HL-60 (cell line): ENCODE measurements at regions not wholly inside any gene's neighbourhood (a gene's known extent, or its start where the extent isn't known, plus 50 kb on each side); places are given as distances from the start of the nearest gene placed in this dataset.

ENCODE experiments used
- DNase-seq, 2 experiments: peaks; one replicate each; pipeline ENCODE4 v3.0.0-alpha.2; 2010 to 2020; ENCODE audit warnings: low read depth in 1 of 2, low spot score in 1 of 2
- H3K27ac ChIP-seq: fragments of 250-450 bp; sonication (Bioruptor Pico); replicated peaks from 2 replicates; pipeline ENCODE4 v1.5.1; 2020; ENCODE audit warnings: mild to moderate bottlenecking, moderate library complexity
- H3K27me3 ChIP-seq: fragments of 250-450 bp; sonication (Bioruptor Pico); 2 replicates; pipeline ENCODE4 v1.5.1; 2021; ENCODE audit warnings: mild to moderate bottlenecking, moderate library complexity; ENCODE audit not compliant: insufficient read depth, poor library complexity, severe bottlenecking
- H3K4me3 ChIP-seq: replicated peaks from 2 replicates; pipeline ENCODE4 v1.5.1; 2011; ENCODE audit warnings: mild to moderate bottlenecking, control low read depth, low read length; ENCODE audit not compliant: insufficient read depth
- CTCF ChIP-seq: IDR thresholded peaks from one replicate; pipeline ENCODE4 v1.5.1; 2011; ENCODE audit warnings: low read length, control low read depth, inconsistent platforms; ENCODE audit not compliant: insufficient read depth
- GABPA ChIP-seq: IDR thresholded peaks from 2 replicates; pipeline ENCODE4 v1.6.1; 2012; ENCODE audit warnings: low read depth
- POLR2AphosphoS5 ChIP-seq: IDR thresholded peaks from 2 replicates; pipeline ENCODE4 v1.6.1; 2012; ENCODE audit warnings: low read depth
- REST ChIP-seq: IDR thresholded peaks from 2 replicates; pipeline ENCODE4 v1.6.1; 2012; ENCODE audit warnings: low read depth; ENCODE audit not compliant: insufficient replicate concordance
- SPI1 ChIP-seq: IDR thresholded peaks from 2 replicates; pipeline ENCODE4 v1.6.1; 2012; ENCODE audit warnings: low read depth, mild to moderate bottlenecking, borderline replicate concordance

- Histone ChIP-seq H3K27me3 (no peaks in the 10 kb centered on the region), H3K27ac (no peak overlapping the region), H3K4me3 (no peak overlapping the region)
- TF ChIP-seq REST = no peak
- no peak for TF ChIP-seq GABPA
- TF ChIP-seq SPI1 = no peak
- no peak for TF ChIP-seq POLR2AphosphoS5
- TF ChIP-seq CTCF = no peak
- no peak for DNase-seq
These were observed 134.1 kb upstream of the COL8A1 start for GRCh38 chr3:99504258-99504657.

GRCh38 chr3:99503350-99503749 is 135.0 kb upstream of the COL8A1 start:
- no peak for DNase-seq

GRCh38 chr3:99502871-99503270 is 135.5 kb upstream of the COL8A1 start:
- no peak for DNase-seq
- no peaks in the 10 kb centered on the region for H3K27me3 ChIP-seq
- no peak overlapping the region for H3K27ac ChIP-seq
- no peak overlapping the region for H3K4me3 ChIP-seq
- TF ChIP-seq CTCF (no peak), GABPA (no peak), SPI1 (no peak), REST (no peak), POLR2AphosphoS5 (no peak)

More at GRCh38 chr3:99503350-99503749, 135.0 kb upstream of the COL8A1 start:
- Histone ChIP-seq H3K27me3 (no peaks in the 10 kb centered on the region), H3K4me3 (no peak overlapping the region), H3K27ac (no peak overlapping the region)
- no peak for TF ChIP-seq GABPA
- TF ChIP-seq SPI1 = no peak
- TF ChIP-seq POLR2AphosphoS5 = no peak
- no peak for TF ChIP-seq REST
- no peak for TF ChIP-seq CTCF
